Astrocyte of the spinal cord (primary cell): ENCODE measurements at regions not wholly inside any gene's neighbourhood (a gene's known extent, or its start where the extent isn't known, plus 50 kb on each side); places are given as distances from the start of the nearest gene placed in this dataset.

Experiments used
- DNase-seq: peaks from one replicate; pipeline ENCODE4 v3.0.0; 2011; ENCODE audit warnings: low read depth, low spot score
- H3K4me3 ChIP-seq: 2 replicates; pipeline ENCODE4 v1.5.1; 2011; ENCODE audit warnings: low read depth, mild to moderate bottlenecking, low read length, moderate library complexity
- in situ Hi-C: cut with HindIII; loops from 2 replicates; pipeline ENCODE4 v1.10.0; 2017; ENCODE audit warnings: low sequenced_read_pairs
- TF ChIP-seq, protein P1 (sequence below): IDR thresholded peaks from 2 replicates; pipeline ENCODE4 v1.5.1; 2012; ENCODE audit warnings: low read depth, mild to moderate bottlenecking, low read length, inconsistent platforms

DNA sequence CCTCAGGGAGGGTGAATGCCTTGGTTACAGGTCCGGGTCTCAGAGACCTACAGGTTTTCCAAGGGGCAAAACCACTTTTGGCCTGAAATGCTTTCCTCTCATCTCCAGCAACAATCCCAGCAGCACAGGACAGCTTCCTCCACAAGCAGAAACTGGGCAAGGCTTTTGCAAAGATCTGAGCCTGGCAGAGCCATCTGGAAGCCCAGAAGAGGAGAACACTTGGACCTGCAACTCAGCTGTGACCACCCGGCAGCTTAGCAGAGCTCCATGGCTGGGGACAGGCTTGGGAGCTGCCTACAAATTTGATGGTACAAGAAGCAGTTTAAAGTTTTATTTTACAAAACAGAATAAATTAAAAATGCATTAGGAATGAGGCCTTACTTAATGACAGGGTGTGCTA, 90.0 kb upstream of the KCND3 start:
- in situ Hi-C loops = no loop called here
- no peak for DNase-seq
- TF ChIP-seq, protein P1, sequence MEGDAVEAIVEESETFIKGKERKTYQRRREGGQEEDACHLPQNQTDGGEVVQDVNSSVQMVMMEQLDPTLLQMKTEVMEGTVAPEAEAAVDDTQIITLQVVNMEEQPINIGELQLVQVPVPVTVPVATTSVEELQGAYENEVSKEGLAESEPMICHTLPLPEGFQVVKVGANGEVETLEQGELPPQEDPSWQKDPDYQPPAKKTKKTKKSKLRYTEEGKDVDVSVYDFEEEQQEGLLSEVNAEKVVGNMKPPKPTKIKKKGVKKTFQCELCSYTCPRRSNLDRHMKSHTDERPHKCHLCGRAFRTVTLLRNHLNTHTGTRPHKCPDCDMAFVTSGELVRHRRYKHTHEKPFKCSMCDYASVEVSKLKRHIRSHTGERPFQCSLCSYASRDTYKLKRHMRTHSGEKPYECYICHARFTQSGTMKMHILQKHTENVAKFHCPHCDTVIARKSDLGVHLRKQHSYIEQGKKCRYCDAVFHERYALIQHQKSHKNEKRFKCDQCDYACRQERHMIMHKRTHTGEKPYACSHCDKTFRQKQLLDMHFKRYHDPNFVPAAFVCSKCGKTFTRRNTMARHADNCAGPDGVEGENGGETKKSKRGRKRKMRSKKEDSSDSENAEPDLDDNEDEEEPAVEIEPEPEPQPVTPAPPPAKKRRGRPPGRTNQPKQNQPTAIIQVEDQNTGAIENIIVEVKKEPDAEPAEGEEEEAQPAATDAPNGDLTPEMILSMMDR = no peak
- no peak overlapping the region for H3K4me3 ChIP-seq

GRCh38 chr1:112083487-112083886, 94.0 kb upstream of the KCND3 start:
- TF ChIP-seq, protein P1 = no peak

DNA sequence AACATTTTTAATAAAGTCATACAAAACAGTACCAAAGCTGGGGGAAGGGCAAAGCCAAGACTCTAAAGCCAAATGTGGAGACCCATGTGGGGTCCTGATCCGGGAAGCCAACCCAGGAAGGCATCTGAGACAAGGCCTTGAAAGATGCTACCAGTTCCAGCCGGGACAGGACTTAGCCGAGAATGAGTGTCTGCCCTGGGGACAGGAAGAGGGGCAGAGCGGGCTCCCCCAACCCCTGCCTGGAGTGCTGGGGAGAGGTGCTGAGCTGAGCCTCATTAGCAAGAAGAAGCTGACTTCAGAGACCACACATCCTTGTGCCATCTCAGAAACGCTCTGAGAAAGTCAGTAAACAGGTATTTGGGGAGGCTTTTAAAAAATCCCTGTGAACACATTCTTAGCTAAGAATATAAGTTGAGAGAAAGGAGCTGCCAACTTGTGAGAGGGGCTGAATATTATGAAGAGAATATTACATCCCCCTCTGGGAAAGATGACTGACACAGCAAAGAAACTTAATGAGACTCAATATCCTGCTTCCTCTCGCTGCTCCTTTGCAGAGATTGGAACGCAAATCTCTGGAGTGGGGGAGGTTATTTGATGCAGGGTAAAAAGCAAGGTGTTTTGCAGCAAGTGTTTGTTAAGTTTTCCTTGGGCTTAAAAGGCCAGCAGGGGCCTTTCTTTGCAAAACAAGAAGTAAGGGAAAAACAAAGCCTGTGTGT, 103.3 kb upstream of the KCND3 start:
- no peak for DNase-seq
- in situ Hi-C loops = no loop called here
- TF ChIP-seq, protein P1 = no peak

More at GRCh38 chr1:112083487-112083886, 94.0 kb upstream of the KCND3 start:
- DNase-seq = peak; percentile 2
- in situ Hi-C loops = no loop called here
- no peak overlapping the region for H3K4me3 ChIP-seq

DNA sequence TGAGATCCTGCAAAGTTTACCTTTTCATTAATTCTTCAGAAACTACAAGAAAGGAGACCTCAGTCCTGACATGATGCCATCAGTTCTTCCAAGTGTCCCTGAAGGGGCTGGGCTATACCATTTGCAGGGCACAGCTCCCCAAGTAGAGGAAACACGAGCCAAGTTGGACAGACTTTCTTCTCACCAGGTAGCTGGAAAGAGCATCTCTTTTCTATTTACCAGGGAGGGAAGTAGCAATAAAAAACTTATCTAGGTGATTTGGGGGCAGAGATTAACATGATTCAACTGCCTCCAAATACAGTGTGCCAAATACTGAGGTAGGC, 103.9 kb upstream of the KCND3 start:
- TF ChIP-seq, protein P1 = no peak
- no peak for DNase-seq
- in situ Hi-C loops = no loop called here
- H3K4me3 ChIP-seq = no peak overlapping the region

More for the DNA sequence above, 103.3 kb upstream of the KCND3 start:
- H3K4me3 ChIP-seq = no peak overlapping the region

- in situ Hi-C loops = no loop called here
- H3K4me3 ChIP-seq = no peak overlapping the region
- DNase-seq = no peak
- TF ChIP-seq, protein P1 = no peak
These were observed 110.5 kb upstream of the KCND3 start for GRCh38 chr1:112099979-112100378.

DNA sequence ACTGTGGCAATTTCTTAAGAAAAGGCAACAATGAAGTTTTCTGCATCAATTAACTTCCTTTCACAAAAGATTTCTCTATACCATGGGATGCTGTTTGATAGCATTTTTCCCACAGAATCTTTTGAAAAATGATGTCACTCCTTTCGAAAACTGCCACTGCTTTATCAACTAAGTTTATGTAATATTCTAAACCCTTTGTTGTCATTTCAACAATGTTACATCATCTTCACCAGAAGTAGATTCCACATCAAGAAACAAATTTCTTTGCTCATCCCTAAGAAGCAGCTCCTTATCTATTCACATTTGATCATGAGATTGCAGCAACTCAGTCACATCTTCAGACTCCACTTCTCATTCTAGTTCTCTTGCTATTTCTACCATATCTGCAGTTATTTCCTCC, 116.1 kb upstream of the KCND3 start:
- DNase-seq = no peak
- H3K4me3 ChIP-seq = no peak overlapping the region
- TF ChIP-seq, protein P1 = no peak
- in situ Hi-C loops = no loop called here

GRCh38 chr1:112110031-112110430, 120.6 kb upstream of the KCND3 start:
- DNase-seq = no peak
- no peak overlapping the region for H3K4me3 ChIP-seq
- in situ Hi-C loops = no loop called here
- TF ChIP-seq, protein P1 = no peak
